ENCODE measurements at regions not wholly inside any gene's neighbourhood (a gene's known extent, or its start where the extent isn't known, plus 50 kb on each side); places are given as distances from the start of the nearest gene placed in this dataset.
"Not testable (repeated sequence)": the region's sequence is repeated elsewhere in the genome, so short reads cannot be mapped to it uniquely, and the experiment has no call there.

DNA sequence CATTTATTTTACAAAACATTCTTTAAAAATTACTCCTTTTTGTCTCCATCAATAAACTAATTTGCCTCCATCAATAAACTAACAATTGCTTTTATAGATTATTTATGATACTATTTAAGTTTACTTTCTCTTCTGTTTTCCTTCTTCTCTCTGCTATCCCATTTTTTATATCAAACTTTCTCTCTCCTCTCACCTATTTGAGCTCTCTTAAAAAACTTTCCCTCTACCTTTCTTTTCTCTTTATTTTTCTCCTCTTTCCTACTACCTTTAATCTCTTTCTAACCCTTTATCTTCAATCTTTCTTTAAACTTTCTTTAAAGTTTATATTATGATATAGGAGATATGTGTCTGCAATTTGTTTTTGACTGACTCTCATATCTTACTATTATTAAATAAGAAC lies 566.4 kb downstream of the DACH1 start:
- no peak for DNase-seq

DNA sequence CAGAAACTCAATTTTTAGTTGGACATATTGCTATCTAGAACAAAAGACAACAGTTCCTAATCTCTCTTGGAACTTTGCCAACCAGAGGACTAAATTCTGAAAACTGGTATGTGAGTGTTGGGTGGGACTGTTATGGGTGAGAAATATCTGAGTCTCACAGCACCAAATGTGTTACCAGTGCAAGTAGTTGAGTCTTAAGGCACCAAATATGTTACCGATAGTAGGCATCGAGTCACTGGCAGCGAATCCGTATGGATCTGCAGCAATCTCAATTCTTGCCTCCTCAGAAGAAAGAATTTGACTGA lies 575.2 kb downstream of the DACH1 start:
- no peak for DNase-seq

DNA sequence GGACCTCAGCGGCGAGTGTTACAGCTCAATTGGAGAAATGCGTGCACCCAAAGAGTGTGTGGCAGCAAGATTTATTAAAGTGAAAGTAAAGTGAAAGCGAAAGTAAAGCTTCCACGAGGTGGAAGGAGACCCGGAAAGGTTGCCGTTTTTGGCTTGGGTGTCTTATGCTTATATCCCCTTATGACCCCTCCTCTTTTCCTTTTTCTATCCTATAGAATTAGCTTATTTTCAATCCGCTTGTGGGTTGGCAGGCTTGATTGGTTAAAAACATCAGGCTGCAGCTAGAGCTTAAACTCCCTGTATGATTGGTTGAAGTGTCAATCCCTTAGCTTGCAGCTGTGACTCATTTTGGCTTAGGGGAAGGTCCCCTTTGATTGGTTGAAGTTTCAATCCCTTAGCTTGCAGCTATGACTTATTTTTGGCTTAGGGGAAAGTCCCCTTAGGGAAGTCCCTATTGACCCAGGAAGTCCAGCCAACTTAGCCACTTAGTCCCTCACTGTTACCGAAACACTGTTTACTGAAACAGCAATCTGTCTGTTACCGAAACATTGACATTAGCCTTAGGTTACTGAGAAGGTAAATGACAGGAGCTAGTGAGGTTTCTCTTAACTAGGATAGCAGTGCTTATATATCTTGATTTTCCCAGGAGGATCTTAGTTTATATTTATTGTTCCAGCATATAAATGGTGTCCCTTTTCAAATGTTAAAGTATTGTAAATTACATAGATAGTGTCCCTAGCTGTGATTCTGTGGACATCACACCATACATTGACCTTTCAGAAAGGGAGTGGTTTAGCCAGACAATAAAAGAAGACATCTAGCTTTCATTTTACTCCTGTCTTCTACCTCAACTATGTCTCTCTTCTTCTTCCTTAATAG lies 575.8 kb downstream of the DACH1 start:
- DNase-seq: no peak

DNA sequence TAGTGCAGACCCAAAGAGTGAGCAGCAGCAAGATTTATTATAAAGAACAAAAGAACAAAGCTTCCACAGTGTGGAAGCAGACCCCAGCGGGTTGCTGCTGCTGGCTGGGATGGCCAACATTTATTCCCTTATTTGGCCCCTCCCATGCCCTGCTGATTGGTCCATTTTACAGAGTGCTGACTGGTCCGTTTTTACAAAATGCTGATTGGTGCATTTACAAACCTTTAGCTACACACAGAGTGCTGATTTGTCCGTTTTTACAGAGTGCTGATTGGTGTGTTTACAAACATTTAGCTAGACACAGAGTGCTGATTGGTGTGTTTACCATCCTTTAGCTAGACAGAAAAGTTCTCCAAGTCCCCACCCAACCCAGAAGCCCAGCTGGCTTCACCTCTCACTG lies 577.0 kb downstream of the DACH1 start:
- not testable (repeated sequence) for DNase-seq

- no peak for DNase-seq
These were observed 581.3 kb downstream of the DACH1 start for GRCh38 chr13:71285700-71286099.

DNA sequence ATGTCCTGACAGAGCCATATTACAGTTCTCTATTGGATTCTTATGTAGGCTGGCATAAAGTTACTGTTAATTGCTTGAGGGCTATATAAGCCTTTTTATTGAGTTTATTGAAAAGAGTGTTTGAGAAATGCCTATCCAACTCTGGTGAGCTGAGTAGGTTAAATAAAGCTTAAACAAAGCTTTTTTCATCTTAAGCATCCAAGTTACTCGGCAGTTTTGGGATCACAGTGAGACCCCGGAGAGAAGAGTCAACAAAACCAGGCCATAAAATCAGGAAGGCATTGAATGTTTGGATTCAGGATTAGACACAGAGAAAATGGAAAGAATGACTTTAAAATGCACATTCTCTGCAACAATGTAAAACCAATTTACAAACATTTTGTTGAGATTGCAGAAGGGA lies 588.5 kb downstream of the DACH1 start:
- DNase-seq: no peak

DNA sequence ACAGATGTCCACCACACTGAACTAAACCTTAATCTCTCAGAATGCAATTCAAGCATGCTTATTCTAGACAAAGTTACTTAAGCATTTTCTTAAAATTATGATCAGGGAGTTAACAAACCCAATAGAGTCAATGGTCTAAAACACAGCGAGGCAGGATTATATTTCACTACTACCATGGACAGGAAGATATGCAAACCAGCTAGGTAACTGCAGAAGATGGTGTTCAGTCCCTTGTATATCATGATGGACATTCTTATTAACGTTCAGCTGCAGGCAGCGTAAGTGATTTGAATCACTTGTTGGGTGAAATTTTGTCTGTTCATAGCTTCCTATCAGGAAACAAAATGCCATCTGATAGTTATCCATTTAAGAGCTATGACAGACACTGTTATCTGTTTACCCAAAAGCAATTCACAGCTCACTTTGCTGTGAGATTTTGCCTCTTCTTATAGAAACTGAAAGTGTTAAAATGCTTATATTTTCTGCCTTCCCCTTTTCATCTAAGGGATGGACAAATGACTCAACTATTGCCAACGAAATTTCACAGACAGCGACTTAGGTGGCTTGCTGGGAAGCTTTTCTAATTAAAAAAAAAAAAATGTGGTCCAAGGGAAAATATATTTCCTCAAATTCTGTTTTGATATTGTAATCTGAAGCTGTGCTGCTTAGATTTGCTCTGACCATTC lies 591.9 kb downstream of the DACH1 start:
- DNase-seq: no peak

GRCh38 chr13:71261256-71261655 lies 605.7 kb downstream of the DACH1 start:
- DNase-seq: no peak

DNA sequence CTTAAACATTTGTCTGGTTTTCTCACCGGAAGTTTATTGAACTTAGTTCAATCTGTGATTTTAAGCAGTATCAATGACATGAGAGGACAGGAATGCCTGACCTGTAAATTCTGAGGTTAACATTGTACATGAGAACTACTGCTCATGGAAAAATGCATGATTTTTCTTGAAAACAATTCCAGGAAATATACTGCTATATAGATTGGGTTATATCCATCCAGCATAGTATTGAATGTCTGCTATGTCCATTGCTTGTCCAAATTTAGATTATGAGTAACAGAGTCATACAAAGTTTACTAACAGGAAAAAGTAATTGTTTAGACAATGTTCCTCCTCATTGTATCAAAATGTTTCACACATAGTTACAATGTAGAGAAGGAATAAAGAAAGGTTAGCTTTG lies 606.8 kb downstream of the DACH1 start:
- no peak for DNase-seq

DNA sequence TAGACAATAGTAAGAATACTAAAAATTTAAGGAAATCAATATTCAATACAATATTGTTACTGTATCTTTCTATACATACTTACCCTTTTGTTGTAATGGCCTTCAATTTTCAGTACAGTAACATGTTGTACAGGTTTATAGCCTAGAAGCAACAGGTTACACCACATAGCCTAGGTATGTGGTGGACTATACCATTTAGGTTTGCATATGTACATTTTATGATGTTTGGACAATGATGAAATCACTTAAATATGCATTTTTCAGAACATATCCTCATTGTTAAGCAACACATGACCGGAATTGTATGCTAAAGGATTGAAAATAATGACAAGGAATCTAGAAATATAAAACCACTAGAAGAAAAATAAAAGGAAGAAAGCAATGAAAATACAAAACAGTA lies 611.4 kb downstream of the DACH1 start:
- no peak for DNase-seq

DNA sequence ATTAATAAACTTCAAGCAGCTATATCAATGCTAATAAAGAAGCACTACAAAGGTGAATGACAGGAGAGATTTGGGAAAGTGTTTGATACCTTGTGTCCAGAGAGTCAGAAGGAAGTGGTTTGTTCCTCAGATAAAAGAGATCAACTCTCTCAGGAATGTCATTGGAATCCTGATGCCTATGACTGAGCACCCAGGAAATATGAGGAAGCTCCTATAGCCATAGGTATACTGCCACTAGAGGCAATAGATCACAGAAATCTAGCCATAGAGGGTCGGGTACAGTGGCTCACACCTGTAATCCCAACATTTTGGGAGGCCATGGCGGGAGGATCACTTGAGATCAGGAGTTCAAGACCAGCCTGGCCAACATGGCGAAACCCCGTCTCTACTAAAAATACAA lies 612.6 kb downstream of the DACH1 start:
- no peak for DNase-seq

GRCh38 chr13:71252184-71252704 lies 614.8 kb downstream of the DACH1 start:
- DNase-seq: no peak

- no peak for DNase-seq
These were observed 615.6 kb downstream of the DACH1 start for GRCh38 chr13:71251292-71251951.

- DNase-seq: no peak
These were observed 618.0 kb downstream of the DACH1 start for GRCh38 chr13:71249011-71249410.

GRCh38 chr13:71244161-71244560 lies 622.8 kb downstream of the DACH1 start:
- DNase-seq: no peak

- DNase-seq: peak; percentile 60
These were observed 624.8 kb downstream of the DACH1 start for GRCh38 chr13:71242201-71242600.

DNA sequence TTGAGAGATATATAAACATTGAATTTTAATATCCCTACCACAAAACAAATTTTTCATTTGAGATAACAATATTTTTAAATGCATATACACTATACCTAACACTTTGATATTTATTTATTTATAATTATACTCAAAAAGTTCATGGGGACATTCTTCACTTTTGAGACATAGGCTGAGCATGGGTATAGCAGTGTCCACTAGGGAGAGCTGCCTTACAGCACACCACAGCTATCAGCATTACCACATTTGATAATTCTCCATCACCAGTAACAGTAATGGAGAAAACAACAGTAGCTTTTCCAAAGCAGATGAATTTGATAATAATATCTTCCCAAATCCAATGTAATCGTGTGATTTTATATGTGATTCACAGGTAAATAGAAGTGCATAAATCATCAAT lies 626.1 kb downstream of the DACH1 start:
- no peak for DNase-seq

DNA sequence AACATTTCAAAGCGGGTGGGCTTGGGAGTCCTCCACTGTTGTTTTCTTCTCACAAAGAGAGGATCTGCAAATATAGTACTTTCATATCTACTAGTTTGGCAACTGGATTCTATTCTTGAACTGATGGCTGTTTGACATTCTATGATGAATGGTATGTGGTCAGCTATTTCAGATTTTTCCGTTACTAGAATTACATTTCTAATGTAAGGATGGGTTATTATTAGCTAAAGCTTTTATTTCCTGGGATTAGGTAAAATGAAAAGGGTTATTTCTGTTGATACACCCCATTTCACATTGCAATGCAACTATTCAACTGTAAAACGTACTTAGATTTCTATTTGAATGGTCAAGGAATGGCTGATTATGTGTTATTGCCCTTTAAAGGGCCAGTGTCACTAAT lies 629.7 kb downstream of the DACH1 start:
- DNase-seq: no peak

DNA sequence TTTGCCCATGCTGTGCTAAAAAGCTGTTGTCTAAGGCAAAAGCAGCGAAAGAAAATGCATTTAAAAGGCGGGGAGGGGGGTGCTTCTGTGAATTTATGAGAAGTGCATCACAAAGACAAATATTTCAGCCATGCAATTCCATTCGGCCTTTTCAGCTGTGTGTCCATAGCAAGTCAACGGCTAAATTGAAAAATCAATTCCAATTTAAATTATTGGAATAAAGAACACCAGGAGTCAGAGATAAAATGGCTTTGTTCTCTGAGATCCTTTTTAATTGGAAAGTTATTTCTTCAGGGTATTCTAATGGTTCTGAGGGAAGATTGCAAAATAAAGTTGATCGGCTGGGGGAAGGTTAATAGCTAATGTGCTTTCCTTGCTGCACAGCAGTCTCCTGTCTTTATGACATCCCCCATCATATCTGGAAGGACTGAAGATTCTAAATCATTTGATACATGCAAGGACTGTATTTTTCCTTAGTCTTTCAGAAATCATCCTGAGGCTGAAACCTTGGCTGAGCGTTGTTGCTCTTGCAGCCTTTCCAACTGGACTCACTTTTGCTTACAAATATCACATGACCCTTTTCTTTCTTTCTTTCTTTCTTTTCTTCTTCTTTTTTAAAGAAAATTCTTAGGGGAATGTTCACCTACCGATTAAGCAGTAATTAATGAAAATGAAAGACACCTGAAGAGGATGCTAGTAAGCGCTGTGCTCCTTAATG lies 647.1 kb downstream of the DACH1 start:
- no peak for DNase-seq

DNA sequence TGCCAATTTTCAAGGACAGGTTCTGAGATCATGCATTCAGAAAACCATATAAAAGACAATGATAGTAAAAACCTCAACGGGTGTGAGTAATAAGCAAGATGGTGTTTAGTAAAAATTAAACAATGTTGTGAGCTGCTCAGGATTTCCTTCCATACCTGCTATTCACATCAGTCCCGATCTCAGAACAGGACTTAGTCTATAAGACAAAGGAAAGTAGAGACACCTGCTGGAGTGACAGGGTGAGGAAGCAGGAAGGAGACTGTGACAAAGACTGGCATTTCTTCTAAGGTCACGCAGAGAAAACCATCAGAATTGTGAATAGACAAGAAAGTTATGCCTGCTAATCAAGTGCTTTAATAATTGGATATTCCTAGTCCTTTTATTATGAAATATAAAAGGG lies 648.0 kb downstream of the DACH1 start:
- DNase-seq: no peak

- DNase-seq: no peak
These were observed 649.2 kb downstream of the DACH1 start for GRCh38 chr13:71217827-71218226.

DNA sequence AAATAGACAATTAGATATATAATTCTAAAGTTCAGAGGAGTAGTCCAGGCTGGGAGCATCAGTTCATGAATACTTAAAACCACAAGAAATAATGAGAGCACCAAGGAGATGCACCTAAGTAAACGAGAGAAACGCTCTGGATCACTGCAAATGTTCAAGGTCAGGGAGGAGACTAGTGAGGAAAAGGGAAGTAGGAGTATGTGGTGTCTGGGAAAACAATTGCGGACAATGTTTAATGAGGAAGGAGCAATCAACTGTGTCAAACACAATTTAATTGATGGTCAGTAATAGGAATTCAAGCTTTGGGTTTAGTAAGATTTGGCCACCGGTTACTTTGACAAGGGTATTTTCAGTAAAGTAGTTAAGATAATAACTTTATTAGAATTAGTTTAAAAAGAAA lies 652.2 kb downstream of the DACH1 start:
- no peak for DNase-seq

- DNase-seq: no peak
These were observed 652.6 kb downstream of the DACH1 start for GRCh38 chr13:71214357-71214756.
